ENCODE measurements at regions not wholly inside any gene's neighbourhood (a gene's known extent, or its start where the extent isn't known, plus 50 kb on each side); places are given as distances from the start of the nearest gene placed in this dataset.

DNA sequence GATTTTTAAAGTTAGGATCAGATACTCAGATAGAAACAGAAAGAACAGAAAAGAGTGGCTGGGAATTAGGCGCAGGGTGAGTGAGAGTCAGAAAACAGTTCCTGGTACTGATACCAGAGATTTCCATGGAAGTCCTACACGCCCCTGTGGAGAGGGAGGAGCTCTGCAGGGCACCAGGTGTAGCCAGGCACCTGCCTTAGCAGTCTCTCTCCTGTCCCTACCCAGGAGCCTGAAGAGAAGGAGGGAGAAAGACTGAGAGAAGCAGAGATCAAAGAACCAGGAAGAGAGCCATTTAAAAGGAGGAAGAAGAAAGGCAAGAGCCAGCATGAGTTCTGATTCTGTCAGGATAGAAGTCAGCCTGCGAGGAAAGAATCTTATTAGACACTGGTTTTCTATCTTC lies 65.0 kb downstream of the CBLN1 start:
- no peak overlapping the region for H3K27ac ChIP-seq
- peaks cover 10% of the 10 kb centered on the region for H3K27me3 ChIP-seq
- H3K36me3 ChIP-seq: no peaks in the 10 kb centered on the region
- no peak for DNase-seq (ENCODE audit: low read depth in 1 of 2, low spot score in 1 of 2)
- H3K4me1 ChIP-seq (ENCODE audit: low read depth): no peaks in the 10 kb centered on the region
- TF ChIP-seq, protein P1, sequence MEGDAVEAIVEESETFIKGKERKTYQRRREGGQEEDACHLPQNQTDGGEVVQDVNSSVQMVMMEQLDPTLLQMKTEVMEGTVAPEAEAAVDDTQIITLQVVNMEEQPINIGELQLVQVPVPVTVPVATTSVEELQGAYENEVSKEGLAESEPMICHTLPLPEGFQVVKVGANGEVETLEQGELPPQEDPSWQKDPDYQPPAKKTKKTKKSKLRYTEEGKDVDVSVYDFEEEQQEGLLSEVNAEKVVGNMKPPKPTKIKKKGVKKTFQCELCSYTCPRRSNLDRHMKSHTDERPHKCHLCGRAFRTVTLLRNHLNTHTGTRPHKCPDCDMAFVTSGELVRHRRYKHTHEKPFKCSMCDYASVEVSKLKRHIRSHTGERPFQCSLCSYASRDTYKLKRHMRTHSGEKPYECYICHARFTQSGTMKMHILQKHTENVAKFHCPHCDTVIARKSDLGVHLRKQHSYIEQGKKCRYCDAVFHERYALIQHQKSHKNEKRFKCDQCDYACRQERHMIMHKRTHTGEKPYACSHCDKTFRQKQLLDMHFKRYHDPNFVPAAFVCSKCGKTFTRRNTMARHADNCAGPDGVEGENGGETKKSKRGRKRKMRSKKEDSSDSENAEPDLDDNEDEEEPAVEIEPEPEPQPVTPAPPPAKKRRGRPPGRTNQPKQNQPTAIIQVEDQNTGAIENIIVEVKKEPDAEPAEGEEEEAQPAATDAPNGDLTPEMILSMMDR (IDR thresholded peaks at IDR 0.05; ENCODE audit: low read depth, low read length): no peak
- no peak overlapping the region for H3K4me3 ChIP-seq
- H3K9me3 ChIP-seq (ENCODE audit: low read depth): no peaks in the 10 kb centered on the region

DNA sequence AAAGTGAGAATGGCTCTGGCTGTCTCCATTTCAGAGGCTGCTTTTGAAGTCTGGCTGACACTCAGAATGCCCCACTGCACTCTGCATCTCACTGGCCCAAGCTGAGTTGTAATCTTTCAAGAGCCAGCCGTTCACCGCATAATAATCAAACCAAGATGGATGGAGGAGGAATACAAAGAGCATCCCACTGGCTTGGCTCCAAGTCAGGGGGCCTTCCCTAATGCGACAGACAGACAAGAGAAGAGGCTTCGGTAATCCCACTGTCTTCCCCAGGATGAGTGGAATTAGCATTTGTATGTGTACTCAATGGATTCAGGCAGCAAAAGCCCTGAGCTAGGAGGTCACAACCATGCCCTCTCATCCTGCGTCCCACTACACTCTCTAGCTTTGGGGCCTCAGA lies 68.0 kb downstream of the CBLN1 start:
- H3K27ac ChIP-seq: no peak overlapping the region
- no peaks in the 10 kb centered on the region for H3K9me3 ChIP-seq (ENCODE audit: low read depth)
- H3K36me3 ChIP-seq: no peaks in the 10 kb centered on the region
- TF ChIP-seq, protein P1 (IDR thresholded peaks at IDR 0.05; ENCODE audit: low read depth, low read length): no peak
- no peak overlapping the region for H3K4me3 ChIP-seq
- H3K27me3 ChIP-seq: peaks cover 8% of the 10 kb centered on the region
- DNase-seq (ENCODE audit: low read depth in 1 of 2, low spot score in 1 of 2): no peak
- no peaks in the 10 kb centered on the region for H3K4me1 ChIP-seq (ENCODE audit: low read depth)

DNA sequence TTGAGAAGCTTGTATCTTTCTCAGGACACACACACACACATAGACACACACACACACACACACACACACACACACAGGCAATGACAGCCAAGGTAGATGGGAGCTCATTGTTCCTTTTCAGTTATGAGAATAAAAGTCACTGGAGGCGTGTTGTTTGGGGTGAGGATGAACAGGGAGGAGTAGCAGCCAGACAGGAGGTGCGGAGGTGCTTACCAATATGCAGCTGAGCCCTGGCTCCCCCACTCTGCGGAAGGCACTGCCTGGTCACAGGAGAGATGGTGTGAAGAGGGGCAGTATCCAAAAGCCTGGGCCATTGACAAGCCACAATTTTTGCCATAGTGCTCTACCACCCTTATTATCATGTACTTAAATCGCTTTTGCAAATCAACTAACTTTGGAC lies 77.4 kb downstream of the CBLN1 start:
- Histone ChIP-seq H3K27ac (no peak overlapping the region), H3K4me3 (no peak overlapping the region), H3K4me1 (ENCODE audit: low read depth) (no peaks in the 10 kb centered on the region), H3K9me3 (ENCODE audit: low read depth) (no peaks in the 10 kb centered on the region), H3K27me3 (no peaks in the 10 kb centered on the region), H3K36me3 (no peaks in the 10 kb centered on the region)
- DNase-seq (ENCODE audit: low read depth in 1 of 2, low spot score in 1 of 2): no peak
- TF ChIP-seq, protein P1 (IDR thresholded peaks at IDR 0.05; ENCODE audit: low read depth, low read length): no peak

DNA sequence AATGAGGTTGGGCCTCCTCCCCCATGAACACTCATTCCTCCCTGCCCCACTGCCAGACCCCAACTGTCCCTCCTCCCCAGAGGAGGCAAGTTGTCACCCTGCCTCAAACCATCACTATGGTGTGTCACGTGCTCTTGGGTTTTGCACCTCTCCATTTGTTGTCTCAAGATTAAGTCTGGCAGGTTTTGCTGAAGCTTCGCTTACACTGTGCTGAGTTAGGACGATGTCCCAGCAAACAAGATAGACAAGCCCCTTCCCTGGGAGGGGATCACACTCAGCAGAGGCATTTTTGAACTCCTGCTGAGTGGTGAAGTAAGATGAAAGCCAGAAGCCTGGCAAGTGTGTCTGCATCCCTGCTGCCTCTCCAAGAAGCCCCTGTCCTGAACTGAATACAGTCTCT lies 78.3 kb downstream of the CBLN1 start:
- H3K9me3 ChIP-seq (ENCODE audit: low read depth): no peaks in the 10 kb centered on the region
- no peak overlapping the region for H3K27ac ChIP-seq
- peak in 1 of 2 donors; percentile 5 for DNase-seq (ENCODE audit: low read depth in 1 of 2, low spot score in 1 of 2)
- no peaks in the 10 kb centered on the region for H3K36me3 ChIP-seq
- TF ChIP-seq, protein P1 (IDR thresholded peaks at IDR 0.05; ENCODE audit: low read depth, low read length): no peak
- H3K27me3 ChIP-seq: no peaks in the 10 kb centered on the region
- H3K4me1 ChIP-seq (ENCODE audit: low read depth): no peaks in the 10 kb centered on the region
- H3K4me3 ChIP-seq: no peak overlapping the region

DNA sequence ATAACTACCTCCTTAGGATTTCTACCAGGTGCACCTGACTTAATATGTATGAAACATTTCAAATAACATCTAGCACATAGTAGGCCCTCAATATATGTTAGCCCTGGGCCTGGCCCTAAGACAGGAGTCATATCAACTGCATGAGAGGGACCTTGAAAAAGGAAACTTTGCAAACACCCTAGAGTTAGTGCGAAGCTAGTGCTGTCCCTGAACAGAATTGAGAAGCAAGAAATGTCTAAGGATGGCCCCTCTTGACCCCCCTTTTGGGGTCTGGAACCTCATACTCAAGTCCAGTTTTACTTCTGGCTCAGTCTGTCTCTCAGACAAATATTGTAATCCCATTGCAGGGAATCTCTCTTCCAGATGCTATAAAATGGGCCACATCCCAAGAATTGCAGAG lies 80.5 kb downstream of the CBLN1 start:
- Histone ChIP-seq H3K27ac (no peak overlapping the region), H3K27me3 (no peaks in the 10 kb centered on the region), H3K9me3 (ENCODE audit: low read depth) (no peaks in the 10 kb centered on the region), H3K36me3 (no peaks in the 10 kb centered on the region), H3K4me1 (ENCODE audit: low read depth) (no peaks in the 10 kb centered on the region), H3K4me3 (no peak overlapping the region)
- TF ChIP-seq, protein P1 (IDR thresholded peaks at IDR 0.05; ENCODE audit: low read depth, low read length): no peak
- DNase-seq (ENCODE audit: low read depth in 1 of 2, low spot score in 1 of 2): no peak
